Left ventricle myocardium inferior (tissue), 1 donor: ENCODE measurements at regions not wholly inside any gene's neighbourhood (a gene's known extent, or its start where the extent isn't known, plus 50 kb on each side); places are given as distances from the start of the nearest gene placed in this dataset.

Experiments
- DNase-seq: peaks from one replicate; pipeline ENCODE4 v3.0.0-alpha.2; 2020
- H3K27ac ChIP-seq: fragments of 200-600 bp; replicated peaks from 2 replicates; pipeline ENCODE4 v1.8.0; 2021
- H3K27me3 ChIP-seq: fragments of 200-600 bp; 2 replicates; pipeline ENCODE4 v1.8.0; 2021; ENCODE audit warnings: low read depth
- H3K36me3 ChIP-seq: fragments of 200-600 bp; 2 replicates; pipeline ENCODE4 v1.8.0; 2021
- H3K4me1 ChIP-seq: fragments of 200-600 bp; 2 replicates; pipeline ENCODE4 v1.8.0; 2021
- H3K4me3 ChIP-seq: fragments of 200-600 bp; 2 replicates; pipeline ENCODE4 v1.8.0; 2021; ENCODE audit warnings: mild to moderate bottlenecking, moderate library complexity
- H3K9me3 ChIP-seq: fragments of 200-600 bp; replicated peaks from 2 replicates; pipeline ENCODE4 v1.8.0; 2021
- intact Hi-C: fragments of 100-400 bp; cut with micrococcal nuclease; formaldehyde crosslinking; loops from one replicate; pipeline ENCODE4 v1.11.0; 2022
- TF ChIP-seq, protein P1 (sequence below): fragments of 200-600 bp; IDR thresholded peaks from 2 replicates; pipeline ENCODE4 v1.8.0; 2021; ENCODE audit warnings: antibody characterized with exemption, mild to moderate bottlenecking, borderline replicate concordance
- donor health status: DM: no; HTN: yes; CAD: no; lungs with severe emphysema.

DNA sequence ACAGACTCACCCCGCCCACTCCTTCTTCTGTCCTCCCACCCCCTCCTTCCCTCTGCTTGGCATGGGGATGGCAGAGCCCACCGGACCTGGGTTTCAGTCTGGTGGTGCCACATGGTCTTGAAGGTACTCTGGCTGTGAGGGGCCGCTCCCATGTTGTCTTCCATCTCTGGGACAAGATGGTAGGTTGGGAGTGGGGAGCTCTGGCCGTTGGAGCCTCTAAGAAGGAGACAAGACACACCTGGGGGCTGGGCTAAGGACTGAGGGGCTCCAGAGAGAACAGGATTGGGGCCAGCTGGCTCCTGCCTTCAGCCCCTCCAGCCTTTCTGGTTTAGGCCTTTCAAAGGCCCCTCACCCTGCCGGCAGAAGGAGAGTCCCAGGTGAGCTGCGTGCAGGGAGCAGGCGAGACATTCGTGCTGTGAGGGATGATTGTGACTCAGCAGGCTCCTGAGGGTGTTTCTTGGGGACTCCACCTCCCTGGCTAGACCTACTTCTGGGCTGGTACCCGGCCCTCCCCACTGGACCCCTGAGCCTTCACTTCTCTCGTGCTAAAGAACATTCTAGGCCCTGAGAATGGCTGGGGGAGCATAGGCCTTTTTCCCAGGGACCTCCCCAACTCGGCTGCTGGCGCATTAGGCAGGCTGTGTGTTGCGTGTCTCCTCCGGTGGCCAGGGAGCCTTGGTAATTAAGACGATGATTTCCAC, 128.2 kb upstream of the HAAO start:
- TF ChIP-seq, protein P1, sequence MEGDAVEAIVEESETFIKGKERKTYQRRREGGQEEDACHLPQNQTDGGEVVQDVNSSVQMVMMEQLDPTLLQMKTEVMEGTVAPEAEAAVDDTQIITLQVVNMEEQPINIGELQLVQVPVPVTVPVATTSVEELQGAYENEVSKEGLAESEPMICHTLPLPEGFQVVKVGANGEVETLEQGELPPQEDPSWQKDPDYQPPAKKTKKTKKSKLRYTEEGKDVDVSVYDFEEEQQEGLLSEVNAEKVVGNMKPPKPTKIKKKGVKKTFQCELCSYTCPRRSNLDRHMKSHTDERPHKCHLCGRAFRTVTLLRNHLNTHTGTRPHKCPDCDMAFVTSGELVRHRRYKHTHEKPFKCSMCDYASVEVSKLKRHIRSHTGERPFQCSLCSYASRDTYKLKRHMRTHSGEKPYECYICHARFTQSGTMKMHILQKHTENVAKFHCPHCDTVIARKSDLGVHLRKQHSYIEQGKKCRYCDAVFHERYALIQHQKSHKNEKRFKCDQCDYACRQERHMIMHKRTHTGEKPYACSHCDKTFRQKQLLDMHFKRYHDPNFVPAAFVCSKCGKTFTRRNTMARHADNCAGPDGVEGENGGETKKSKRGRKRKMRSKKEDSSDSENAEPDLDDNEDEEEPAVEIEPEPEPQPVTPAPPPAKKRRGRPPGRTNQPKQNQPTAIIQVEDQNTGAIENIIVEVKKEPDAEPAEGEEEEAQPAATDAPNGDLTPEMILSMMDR = no peak
- intact Hi-C loops = loop anchor here (10.0 kb wide), 1 partner anchor 56 kb away; no protein-coding TSS in a partner anchor

DNA sequence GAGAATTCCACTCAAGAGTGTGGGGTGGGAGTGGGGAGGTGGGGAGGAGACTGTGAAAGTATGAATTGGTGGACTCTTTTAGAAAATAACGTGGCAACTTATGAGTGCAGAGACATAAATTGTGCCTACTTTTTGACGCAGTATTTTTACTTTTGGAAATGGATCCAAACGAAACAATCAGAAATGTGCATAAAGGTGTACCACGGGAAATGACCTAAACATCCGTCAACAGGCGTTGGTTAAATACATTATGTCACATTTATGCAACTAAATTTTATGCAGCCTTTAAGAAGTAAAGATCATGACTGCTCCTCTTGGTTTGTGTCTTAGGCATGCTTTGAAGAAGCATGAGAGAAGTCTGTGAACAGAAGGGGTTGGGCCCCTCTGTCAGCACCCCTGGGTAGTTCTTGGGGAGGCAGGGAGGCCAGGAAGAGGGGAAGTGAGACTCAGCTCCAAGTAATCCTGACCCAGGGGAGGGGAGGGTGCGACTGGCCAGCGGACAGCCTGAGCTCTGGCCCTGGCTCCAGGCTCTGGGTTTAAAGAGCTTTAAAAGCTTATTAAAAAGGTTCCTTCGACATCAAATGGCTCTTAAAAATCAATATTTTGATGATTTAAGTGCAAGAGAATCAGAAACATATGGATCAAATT, 126.4 kb upstream of the HAAO start:
- peak overlapping the region; percentile 9 for H3K27ac ChIP-seq
- DNase-seq = no peak
- TF ChIP-seq, protein P1 = no peak
- intact Hi-C loops = no loop called here
- no peak overlapping the region for H3K4me3 ChIP-seq
- no peaks in the 10 kb centered on the region for H3K27me3 ChIP-seq
- H3K9me3 ChIP-seq = no peaks in the 10 kb centered on the region
- H3K4me1 ChIP-seq = peaks cover 40% of the 10 kb centered on the region
- no peaks in the 10 kb centered on the region for H3K36me3 ChIP-seq

More for the DNA sequence above, 128.2 kb upstream of the HAAO start:
- peaks cover 58% of the 10 kb centered on the region for H3K4me1 ChIP-seq
- no peaks in the 10 kb centered on the region for H3K9me3 ChIP-seq
- H3K27me3 ChIP-seq = no peaks in the 10 kb centered on the region
- no peak for DNase-seq
- H3K4me3 ChIP-seq = no peak overlapping the region
- no peaks in the 10 kb centered on the region for H3K36me3 ChIP-seq
- H3K27ac ChIP-seq = no peak overlapping the region

DNA sequence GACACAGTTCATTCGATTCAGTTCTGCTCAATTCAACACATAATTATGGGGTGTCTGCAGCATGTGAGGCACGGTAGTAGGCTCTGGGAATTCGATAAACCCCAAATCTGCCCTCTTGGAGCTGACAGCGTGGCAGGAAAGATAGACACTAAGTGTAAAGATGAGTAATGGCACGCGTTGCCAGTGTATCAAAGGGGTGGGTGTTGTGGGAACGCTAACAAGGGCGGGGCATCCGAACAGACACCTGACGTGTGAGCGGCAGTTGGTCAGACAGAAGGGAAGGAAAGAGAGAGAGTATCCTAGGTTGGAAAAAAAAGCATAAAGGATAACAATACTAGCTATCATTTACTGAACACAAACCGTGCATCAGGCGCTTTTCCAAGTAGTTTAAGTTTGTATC, 125.7 kb upstream of the HAAO start:
- Histone ChIP-seq H3K4me1 (peaks cover 38% of the 10 kb centered on the region), H3K36me3 (no peaks in the 10 kb centered on the region), H3K27me3 (no peaks in the 10 kb centered on the region), H3K9me3 (no peaks in the 10 kb centered on the region), H3K27ac (peak overlapping the region; percentile 52), H3K4me3 (no peak overlapping the region)
- no peak for DNase-seq
- intact Hi-C loops = no loop called here
- TF ChIP-seq, protein P1 = no peak

DNA sequence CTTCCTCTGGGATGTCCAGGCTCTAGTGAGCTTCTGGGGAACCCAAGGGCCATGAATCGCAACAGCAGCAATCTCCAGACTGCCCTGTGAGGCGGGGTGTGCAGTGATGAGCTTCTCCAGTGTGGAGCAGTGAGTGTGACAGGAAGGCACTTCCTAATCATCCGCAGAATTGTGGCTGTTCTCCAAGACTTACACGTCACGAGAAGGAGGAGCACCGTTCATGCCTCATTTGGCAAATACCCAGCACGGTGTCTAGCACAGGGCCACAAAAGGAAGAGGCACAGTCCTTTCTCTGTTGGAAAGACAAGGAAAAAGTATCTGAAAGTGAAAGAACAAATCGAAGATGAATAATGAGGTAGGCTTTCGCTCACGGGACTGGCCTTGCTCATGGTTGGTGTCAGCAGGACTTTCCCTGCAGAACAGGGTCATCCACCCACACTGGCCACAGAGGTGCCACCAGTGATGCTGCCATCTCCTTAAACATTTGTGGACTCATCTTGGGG, 125.1 kb upstream of the HAAO start:
- intact Hi-C loops = no loop called here

DNA sequence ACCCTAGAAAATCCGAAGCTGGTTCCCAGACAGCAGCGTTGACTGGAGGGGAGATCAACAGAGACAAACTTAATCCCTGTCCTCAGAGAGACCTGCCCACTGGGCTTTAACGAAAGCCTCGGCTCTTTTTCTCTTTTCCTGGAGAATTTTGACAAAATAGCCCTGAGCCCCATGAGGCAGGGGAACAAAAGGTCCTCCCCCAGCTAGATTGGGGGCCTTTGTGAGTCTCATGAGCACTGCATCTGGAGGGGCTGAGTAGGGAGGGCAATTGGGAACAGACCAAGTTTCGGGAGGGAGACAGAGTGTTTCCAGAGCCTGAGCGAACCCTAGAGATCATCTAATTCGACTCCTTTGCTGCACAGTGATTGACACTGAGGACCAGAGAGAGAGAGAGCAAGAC, 123.9 kb upstream of the HAAO start:
- Histone ChIP-seq H3K36me3 (no peaks in the 10 kb centered on the region), H3K4me1 (peaks cover 23% of the 10 kb centered on the region), H3K27ac (peak overlapping the region; percentile 52), H3K9me3 (no peaks in the 10 kb centered on the region), H3K4me3 (no peak overlapping the region), H3K27me3 (no peaks in the 10 kb centered on the region)
- DNase-seq = no peak
- TF ChIP-seq, protein P1 = no peak
- intact Hi-C loops = no loop called here

More for the DNA sequence above, 125.1 kb upstream of the HAAO start:
- no peaks in the 10 kb centered on the region for H3K9me3 ChIP-seq
- peaks cover 35% of the 10 kb centered on the region for H3K4me1 ChIP-seq
- H3K36me3 ChIP-seq = no peaks in the 10 kb centered on the region
- H3K27me3 ChIP-seq = no peaks in the 10 kb centered on the region
- DNase-seq = no peak
- H3K27ac ChIP-seq = peak overlapping the region; percentile 52
- H3K4me3 ChIP-seq = no peak overlapping the region
- TF ChIP-seq, protein P1 = no peak
